HG03108 (cell line): ENCODE measurements at regions not wholly inside any gene's neighbourhood (a gene's known extent, or its start where the extent isn't known, plus 50 kb on each side); places are given as distances from the start of the nearest gene placed in this dataset.
A peak's percentile ranks its signal among the peaks of the same experiment; 100 is the strongest.
"Not testable (repeated sequence)": the region's sequence is repeated elsewhere in the genome, so short reads cannot be mapped to it uniquely, and the experiment has no call there.

ENCODE experiments used
- ATAC-seq: cut with Tn5 transposase; IDR thresholded peaks from one replicate; pipeline ENCODE4 v1.9.1; 2021; ENCODE audit warnings: moderate library complexity; ENCODE audit not compliant: unreplicated experiment

DNA sequence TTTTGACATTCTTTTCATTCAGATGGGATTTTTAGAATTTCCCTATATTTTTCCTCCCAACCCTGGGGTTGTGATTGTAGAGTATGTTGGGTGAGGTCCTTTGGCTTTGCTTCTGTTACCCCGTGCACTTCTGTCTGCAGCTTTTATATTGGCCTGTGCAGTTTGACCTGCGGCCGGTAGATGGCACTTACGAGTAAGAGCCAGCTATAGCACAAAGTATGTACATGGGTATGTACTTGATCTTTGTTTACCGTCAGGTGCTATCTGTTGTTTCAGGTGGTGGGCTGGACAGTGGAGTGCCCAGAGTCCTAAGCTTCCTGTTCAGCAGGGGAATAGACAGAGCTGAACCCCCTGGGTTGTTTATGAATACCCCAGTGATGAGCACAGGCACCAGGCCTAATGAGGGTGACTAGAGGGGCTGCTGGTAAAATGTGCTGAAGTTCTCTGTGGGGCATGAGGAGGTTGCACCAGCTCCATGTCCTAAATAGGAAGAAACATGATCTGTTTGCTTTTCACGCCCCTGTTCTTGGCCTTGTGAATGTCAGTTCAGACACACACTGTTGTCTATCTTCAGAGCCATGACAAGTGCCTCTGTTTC lies 58.9 kb upstream of the THUMPD2 start:
- ATAC-seq = peak; percentile 76

GRCh38 chr2:39836638-39837037 lies 57.6 kb upstream of the THUMPD2 start:
- ATAC-seq = no peak

DNA sequence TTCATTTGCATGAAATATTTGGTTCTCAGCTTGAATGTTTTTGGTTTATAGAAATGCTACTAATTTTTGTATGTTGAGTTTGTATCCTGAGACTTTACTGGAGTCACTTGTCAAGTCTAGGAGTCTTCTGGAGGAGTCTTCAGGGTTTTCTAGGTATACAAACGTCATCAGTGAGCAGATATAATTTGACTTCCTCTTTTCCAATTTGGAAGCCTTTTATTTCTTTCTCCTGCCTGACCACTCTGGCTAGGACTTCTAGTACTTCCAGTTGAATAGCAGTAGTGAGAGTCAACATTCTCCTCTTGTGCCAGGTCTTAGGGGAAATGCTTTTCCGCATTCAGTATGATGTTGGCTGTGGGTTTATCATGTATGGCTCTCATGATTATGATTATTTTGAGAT lies 55.4 kb upstream of the THUMPD2 start:
- ATAC-seq = no peak

DNA sequence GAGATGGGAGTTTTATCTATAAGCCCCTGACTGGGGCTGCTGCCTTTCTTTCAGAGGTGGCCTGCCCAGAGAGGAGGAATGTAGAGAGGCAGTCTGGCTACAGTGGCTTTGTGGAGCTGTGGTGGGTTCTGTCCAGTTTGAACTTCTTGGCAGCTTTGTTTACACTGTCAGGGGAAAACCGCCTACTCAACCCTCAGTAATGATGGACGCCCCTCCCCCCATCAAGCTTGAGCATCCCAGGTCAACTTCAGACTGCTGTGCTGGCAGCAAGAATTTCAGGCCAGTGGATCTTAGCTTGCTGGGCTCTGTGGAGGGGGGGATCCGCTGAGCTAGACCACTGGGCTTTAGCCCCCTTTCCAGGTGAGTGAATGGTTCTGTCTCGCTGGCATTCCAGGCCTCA lies 51.6 kb upstream of the THUMPD2 start:
- ATAC-seq = not testable (repeated sequence)
